G401 (cell line): ENCODE measurements at regions not wholly inside any gene's neighbourhood (a gene's known extent, or its start where the extent isn't known, plus 50 kb on each side); places are given as distances from the start of the nearest gene placed in this dataset.

Experiments used
- DNase-seq: peaks from one replicate; pipeline ENCODE4 v3.0.0-alpha.2; 2015; ENCODE audit warnings: low spot score
- in situ Hi-C: cut with HindIII; loops from 2 replicates; pipeline ENCODE4 v1.10.0; 2016; ENCODE audit warnings: low sequenced_read_pairs, mixed read lengths

GRCh38 chr5:44454002-44454401 is 64.8 kb upstream of the FGF10 start:
- in situ Hi-C loops, result no loop called here
- DNase-seq, result no peak

GRCh38 chr5:44446399-44446798 is 57.2 kb upstream of the FGF10 start:
- in situ Hi-C loops, result no loop called here
- no peak for DNase-seq

GRCh38 chr5:44443172-44443571 is 54.0 kb upstream of the FGF10 start:
- no peak for DNase-seq
- in situ Hi-C loops, result no loop called here

GRCh38 chr5:44441460-44441859 is 52.2 kb upstream of the FGF10 start:
- DNase-seq, result no peak
- in situ Hi-C loops, result no loop called here

GRCh38 chr5:44440186-44440585 is 51.0 kb upstream of the FGF10 start:
- in situ Hi-C loops, result no loop called here
- DNase-seq, result no peak
